Muscle of leg (tissue), 3 donors: ENCODE measurements at regions not wholly inside any gene's neighbourhood (a gene's known extent, or its start where the extent isn't known, plus 50 kb on each side); places are given as distances from the start of the nearest gene placed in this dataset.
"Not testable (repeated sequence)": the region's sequence is repeated elsewhere in the genome, so short reads cannot be mapped to it uniquely, and the experiment has no call there.

ENCODE experiments used
- DNase-seq: peaks from one replicate; pipeline ENCODE4 v3.0.0; 2013
- H3K27ac ChIP-seq: one replicate; pipeline ENCODE4 v1.5.1; 2013; ENCODE audit warnings: mild to moderate bottlenecking, low read length, control low read depth
- H3K27me3 ChIP-seq: one replicate; pipeline ENCODE4 v1.6.1; 2013; ENCODE audit warnings: low read length; ENCODE audit not compliant: control insufficient read depth, insufficient read depth
- H3K36me3 ChIP-seq: one replicate; pipeline ENCODE4 v1.6.1; 2013; ENCODE audit warnings: low read length; ENCODE audit not compliant: control insufficient read depth, insufficient read depth
- H3K4me1 ChIP-seq: one replicate; pipeline ENCODE4 v1.6.1; 2013; ENCODE audit warnings: low read length; ENCODE audit not compliant: control insufficient read depth, insufficient read depth
- H3K4me3 ChIP-seq: one replicate; pipeline ENCODE4 v1.5.1; 2013; ENCODE audit warnings: low read length, control low read depth
- H3K9me3 ChIP-seq: replicated peaks from 2 replicates; pipeline ENCODE4 v1.6.1; 2013; ENCODE audit warnings: low read depth, low read length; ENCODE audit not compliant: control insufficient read depth
- WGBS: methylation state at CpG from one replicate; pipeline ENCODE4 v1.1.5; 2013; ENCODE audit warnings: missing lambda C conversion rate; ENCODE audit not compliant: insufficient coverage; 5-methylcytosine and 5-hydroxymethylcytosine counted together

GRCh38 chr22:22789922-22790845 is 97.4 kb upstream of the IGLL5 start:
- Histone ChIP-seq H3K9me3 (no peaks in the 10 kb centered on the region), H3K4me1 (no peaks in the 10 kb centered on the region), H3K27me3 (peaks cover 11% of the 10 kb centered on the region), H3K27ac (no peak overlapping the region), H3K4me3 (no peak overlapping the region), H3K36me3 (no peaks in the 10 kb centered on the region)
- no peak for DNase-seq
- WGBS: 67% methylated on average over 3 of the region's 6 CpGs

GRCh38 chr22:22791438-22792181 is 96.0 kb upstream of the IGLL5 start:
- no peak for DNase-seq
- Histone ChIP-seq H3K4me3 (no peak overlapping the region), H3K9me3 (no peaks in the 10 kb centered on the region), H3K27me3 (peaks cover 3% of the 10 kb centered on the region), H3K4me1 (no peaks in the 10 kb centered on the region), H3K27ac (no peak overlapping the region), H3K36me3 (no peaks in the 10 kb centered on the region)
- 69% methylated on average over 6 of the region's 10 CpGs for WGBS

- not testable (repeated sequence) for H3K4me1 ChIP-seq, DNase-seq, H3K4me3 ChIP-seq, H3K36me3 ChIP-seq, H3K9me3 ChIP-seq, H3K27ac ChIP-seq, H3K27me3 ChIP-seq
- WGBS: 33% methylated on average over 2 of the region's 4 CpGs
Measured at GRCh38 chr22:22792205-22792786, 95.3 kb upstream of the IGLL5 start.

GRCh38 chr22:22795639-22796038 is 92.0 kb upstream of the IGLL5 start:
- not testable (repeated sequence) for H3K4me1 ChIP-seq, H3K4me3 ChIP-seq, H3K9me3 ChIP-seq, H3K27ac ChIP-seq, H3K36me3 ChIP-seq, DNase-seq, H3K27me3 ChIP-seq
- WGBS: 100% methylated on average over 1 of the region's 2 CpGs

- no peak overlapping the region for H3K27ac ChIP-seq
- H3K9me3 ChIP-seq: no peaks in the 10 kb centered on the region
- no peak overlapping the region for H3K4me3 ChIP-seq
- 80% methylated on average over 1 of the region's 2 CpGs for WGBS
- H3K27me3 ChIP-seq: no peaks in the 10 kb centered on the region
- H3K36me3 ChIP-seq: no peaks in the 10 kb centered on the region
- H3K4me1 ChIP-seq: peaks cover 19% of the 10 kb centered on the region
- DNase-seq: no peak
Measured at GRCh38 chr22:22796724-22797123, 90.9 kb upstream of the IGLL5 start.

GRCh38 chr22:22798232-22798616 is 89.4 kb upstream of the IGLL5 start:
- DNase-seq: no peak

GRCh38 chr22:22798716-22799115 is 88.9 kb upstream of the IGLL5 start:
- WGBS: no CpG with 5 or more reads among the region's 1 CpG
- H3K9me3 ChIP-seq: no peaks in the 10 kb centered on the region
- no peaks in the 10 kb centered on the region for H3K27me3 ChIP-seq
- no peaks in the 10 kb centered on the region for H3K36me3 ChIP-seq
- H3K27ac ChIP-seq: no peak overlapping the region
- peaks cover 19% of the 10 kb centered on the region for H3K4me1 ChIP-seq
- DNase-seq: no peak
- no peak overlapping the region for H3K4me3 ChIP-seq

More at GRCh38 chr22:22798232-22798616, 89.4 kb upstream of the IGLL5 start:
- Histone ChIP-seq H3K4me3 (no peak overlapping the region), H3K9me3 (no peaks in the 10 kb centered on the region), H3K36me3 (no peaks in the 10 kb centered on the region), H3K4me1 (peaks cover 19% of the 10 kb centered on the region), H3K27me3 (no peaks in the 10 kb centered on the region), H3K27ac (no peak overlapping the region)
- no CpG with 5 or more reads among the region's 3 CpGs for WGBS

- Histone ChIP-seq H3K36me3 (no peaks in the 10 kb centered on the region), H3K27me3 (no peaks in the 10 kb centered on the region), H3K27ac (no peak overlapping the region), H3K4me3 (no peak overlapping the region), H3K4me1 (peaks cover 19% of the 10 kb centered on the region), H3K9me3 (no peaks in the 10 kb centered on the region)
- no peak for DNase-seq
- WGBS: 44% methylated on average over 2 of the region's 4 CpGs
Measured at GRCh38 chr22:22799561-22799960, 88.1 kb upstream of the IGLL5 start.

- no peak overlapping the region for H3K4me3 ChIP-seq
- peak; percentile 92 for DNase-seq
- no peaks in the 10 kb centered on the region for H3K27me3 ChIP-seq
- no peak overlapping the region for H3K27ac ChIP-seq
- H3K36me3 ChIP-seq: no peaks in the 10 kb centered on the region
- 50% methylated on average over 1 of the region's 3 CpGs for WGBS
- H3K9me3 ChIP-seq: no peaks in the 10 kb centered on the region
- peaks cover 19% of the 10 kb centered on the region for H3K4me1 ChIP-seq
Measured at GRCh38 chr22:22800716-22801115, 86.9 kb upstream of the IGLL5 start.

- H3K4me1 ChIP-seq: peaks cover 19% of the 10 kb centered on the region
- H3K36me3 ChIP-seq: no peaks in the 10 kb centered on the region
- no peak for DNase-seq
- no peaks in the 10 kb centered on the region for H3K27me3 ChIP-seq
- H3K9me3 ChIP-seq: no peaks in the 10 kb centered on the region
- H3K27ac ChIP-seq: no peak overlapping the region
- WGBS: 67% methylated on average over 4 of the region's 5 CpGs
- no peak overlapping the region for H3K4me3 ChIP-seq
Measured at GRCh38 chr22:22802339-22802970, 85.2 kb upstream of the IGLL5 start.
